ENCODE measurements at regions not wholly inside any gene's neighbourhood (a gene's known extent, or its start where the extent isn't known, plus 50 kb on each side); places are given as distances from the start of the nearest gene placed in this dataset.
"Not testable (repeated sequence)": the region's sequence is repeated elsewhere in the genome, so short reads cannot be mapped to it uniquely, and the experiment has no call there.

DNA sequence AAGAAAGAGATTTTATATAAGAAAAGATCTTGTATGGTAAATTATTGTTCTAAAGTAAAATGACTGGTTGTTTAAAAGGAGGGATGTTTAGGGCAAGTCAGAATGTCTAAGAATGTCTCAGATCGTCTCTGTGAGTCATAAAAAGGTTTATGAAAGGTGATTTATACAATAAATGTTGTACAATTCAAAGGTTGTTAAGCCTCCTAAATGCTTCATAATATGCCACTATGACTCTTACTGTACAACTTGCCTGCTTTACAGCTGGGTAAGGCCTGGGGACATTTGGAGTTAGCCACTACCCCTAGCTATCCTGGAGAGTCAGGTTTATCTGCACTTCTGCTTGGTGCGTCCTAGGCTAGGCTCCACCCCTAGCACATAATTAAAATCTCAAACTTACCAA lies 927.4 kb downstream of the FSCB start:
- H3K36me3 ChIP-seq: no peaks in the 10 kb centered on the region
- H3K27ac ChIP-seq: no peak overlapping the region
- intact Hi-C loops (cut with DNase I; ENCODE audit: low total_unique reads): no loop called here
- no peaks in the 10 kb centered on the region for H3K4me1 ChIP-seq
- peaks cover 0 to 50% (median 29%) of the 10 kb centered on the region in 8 donors for H3K9me3 ChIP-seq
- 67 to 89% (median 80%) methylated on average over 2 of the region's 2 CpGs for WGBS, 5 donors
- no peak for TF ChIP-seq POLR2A (IDR thresholded peaks at IDR 0.05)
- TF ChIP-seq POLR2AphosphoS5 (IDR thresholded peaks at IDR 0.05): no peak
- TF ChIP-seq, protein P1, sequence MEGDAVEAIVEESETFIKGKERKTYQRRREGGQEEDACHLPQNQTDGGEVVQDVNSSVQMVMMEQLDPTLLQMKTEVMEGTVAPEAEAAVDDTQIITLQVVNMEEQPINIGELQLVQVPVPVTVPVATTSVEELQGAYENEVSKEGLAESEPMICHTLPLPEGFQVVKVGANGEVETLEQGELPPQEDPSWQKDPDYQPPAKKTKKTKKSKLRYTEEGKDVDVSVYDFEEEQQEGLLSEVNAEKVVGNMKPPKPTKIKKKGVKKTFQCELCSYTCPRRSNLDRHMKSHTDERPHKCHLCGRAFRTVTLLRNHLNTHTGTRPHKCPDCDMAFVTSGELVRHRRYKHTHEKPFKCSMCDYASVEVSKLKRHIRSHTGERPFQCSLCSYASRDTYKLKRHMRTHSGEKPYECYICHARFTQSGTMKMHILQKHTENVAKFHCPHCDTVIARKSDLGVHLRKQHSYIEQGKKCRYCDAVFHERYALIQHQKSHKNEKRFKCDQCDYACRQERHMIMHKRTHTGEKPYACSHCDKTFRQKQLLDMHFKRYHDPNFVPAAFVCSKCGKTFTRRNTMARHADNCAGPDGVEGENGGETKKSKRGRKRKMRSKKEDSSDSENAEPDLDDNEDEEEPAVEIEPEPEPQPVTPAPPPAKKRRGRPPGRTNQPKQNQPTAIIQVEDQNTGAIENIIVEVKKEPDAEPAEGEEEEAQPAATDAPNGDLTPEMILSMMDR (IDR thresholded peaks at IDR 0.05 in 8 of 11, conservative IDR thresholded peaks at IDR 0.05 in 3 of 11): no peak
- H3K4me3 ChIP-seq: no peak overlapping the region
- DNase-seq: no peak
- no peaks in the 10 kb centered on the region for H3K27me3 ChIP-seq (replicated peaks in 1 of 7)

GRCh38 chr14:43568022-43568421 lies 939.1 kb downstream of the FSCB start:
- WGBS, 5 donors: 46 to 71% (median 50%) methylated on average over 1 of the region's 1 CpG
- no peak overlapping the region for H3K4me3 ChIP-seq
- no peaks in the 10 kb centered on the region for H3K36me3 ChIP-seq
- no peak for DNase-seq
- no peaks in the 10 kb centered on the region for H3K27me3 ChIP-seq (replicated peaks in 1 of 7)
- H3K27ac ChIP-seq: no peak overlapping the region
- intact Hi-C loops (cut with DNase I; ENCODE audit: low total_unique reads): no loop called here
- H3K9me3 ChIP-seq: no peaks in the 10 kb centered on the region
- TF ChIP-seq POLR2AphosphoS5 (IDR thresholded peaks at IDR 0.05) (no peak), POLR2A (IDR thresholded peaks at IDR 0.05) (no peak)
- TF ChIP-seq, protein P1 (IDR thresholded peaks at IDR 0.05 in 8 of 11, conservative IDR thresholded peaks at IDR 0.05 in 3 of 11): no peak
- no peaks in the 10 kb centered on the region for H3K4me1 ChIP-seq

- Histone ChIP-seq H3K4me3 (no peak overlapping the region), H3K9me3 (no peaks in the 10 kb centered on the region), H3K27ac (no peak overlapping the region), H3K27me3 (replicated peaks in 1 of 7) (no peaks in the 10 kb centered on the region), H3K4me1 (no peaks in the 10 kb centered on the region), H3K36me3 (no peaks in the 10 kb centered on the region)
- no peak for DNase-seq
- 86 to 95% (median 90%) methylated on average over 1 of the region's 1 CpG for WGBS, 5 donors
- intact Hi-C loops (cut with DNase I; ENCODE audit: low total_unique reads): no loop called here
- TF ChIP-seq POLR2AphosphoS5 (IDR thresholded peaks at IDR 0.05): no peak
- TF ChIP-seq, protein P1 (IDR thresholded peaks at IDR 0.05 in 8 of 11, conservative IDR thresholded peaks at IDR 0.05 in 3 of 11): no peak
- no peak for TF ChIP-seq POLR2A (IDR thresholded peaks at IDR 0.05)
Measured at GRCh38 chr14:43548368-43548767, 958.7 kb downstream of the FSCB start.

DNA sequence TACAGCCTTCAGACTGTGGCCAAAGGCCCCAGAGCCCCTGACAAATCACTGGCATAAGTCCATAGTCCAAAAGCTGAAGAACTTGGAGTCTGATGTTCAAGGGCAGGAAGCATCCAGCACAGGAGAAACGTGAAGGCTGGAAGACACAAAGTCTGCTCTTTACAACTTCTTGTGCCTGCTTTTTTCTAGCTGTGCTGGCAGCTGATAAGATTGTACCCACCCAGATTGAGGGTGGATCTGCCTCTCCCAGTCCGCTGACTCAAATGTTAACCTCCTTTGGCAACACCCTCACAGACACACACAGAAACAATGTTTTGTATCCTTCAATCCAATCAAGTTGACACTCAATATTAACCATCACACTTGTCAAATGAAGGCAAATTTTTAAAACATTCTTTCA lies 959.5 kb downstream of the FSCB start:
- H3K4me1 ChIP-seq; DNase-seq; H3K27me3 ChIP-seq (replicated peaks in 1 of 7); intact Hi-C loops (cut with DNase I; ENCODE audit: low total_unique reads); H3K36me3 ChIP-seq; H3K9me3 ChIP-seq; H3K4me3 ChIP-seq; H3K27ac ChIP-seq: not testable (repeated sequence)
- WGBS, 5 donors: 52 to 75% (median 59%) methylated on average over 2 of the region's 2 CpGs

DNA sequence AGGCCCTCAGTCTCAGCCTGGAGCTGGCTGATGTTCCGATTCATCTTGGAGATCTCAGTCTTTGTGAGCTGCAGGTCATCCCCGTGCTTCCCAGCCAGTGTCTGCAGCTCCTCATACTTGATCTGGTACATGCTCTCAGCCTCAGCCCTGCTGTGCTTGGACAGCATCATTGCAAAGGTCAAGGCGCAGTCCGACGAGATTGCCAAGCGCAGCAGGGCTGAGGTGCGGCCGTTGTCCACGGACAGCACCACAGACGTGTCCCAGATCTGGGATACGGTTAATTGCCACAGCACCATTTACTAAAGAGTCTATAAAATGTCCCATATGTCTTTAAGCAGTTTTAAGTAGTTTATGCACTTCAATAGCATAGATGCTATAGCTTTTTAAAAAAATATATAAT lies 965.7 kb downstream of the FSCB start:
- TF ChIP-seq, protein P1 (IDR thresholded peaks at IDR 0.05 in 8 of 11, conservative IDR thresholded peaks at IDR 0.05 in 3 of 11): no peak
- TF ChIP-seq POLR2A (IDR thresholded peaks at IDR 0.05): no peak
- no peak for TF ChIP-seq POLR2AphosphoS5 (IDR thresholded peaks at IDR 0.05)
- H3K27me3 ChIP-seq (replicated peaks in 1 of 7): no peaks in the 10 kb centered on the region
- no peak overlapping the region for H3K27ac ChIP-seq
- H3K9me3 ChIP-seq: no peaks in the 10 kb centered on the region
- no peak overlapping the region for H3K4me3 ChIP-seq
- H3K4me1 ChIP-seq: no peaks in the 10 kb centered on the region
- WGBS, 5 donors: 83 to 93% (median 88%) methylated on average over 10 to 11 of the region's 11 CpGs
- no peak for DNase-seq
- no peaks in the 10 kb centered on the region for H3K36me3 ChIP-seq
- intact Hi-C loops (cut with DNase I; ENCODE audit: low total_unique reads): no loop called here

Measured in spleen (tissue), 11 donors.